Hippocampal formation (tissue), 2 donors: ENCODE measurements at regions not wholly inside any gene's neighbourhood (a gene's known extent, or its start where the extent isn't known, plus 50 kb on each side); places are given as distances from the start of the nearest gene placed in this dataset.
"Not testable (repeated sequence)": the region's sequence is repeated elsewhere in the genome, so short reads cannot be mapped to it uniquely, and the experiment has no call there.

Experiments
- DNase-seq, 2 donors: peaks; one replicate each; lab custom pipeline; 2025; lab: John Stamatoyannopoulos, UW

DNA sequence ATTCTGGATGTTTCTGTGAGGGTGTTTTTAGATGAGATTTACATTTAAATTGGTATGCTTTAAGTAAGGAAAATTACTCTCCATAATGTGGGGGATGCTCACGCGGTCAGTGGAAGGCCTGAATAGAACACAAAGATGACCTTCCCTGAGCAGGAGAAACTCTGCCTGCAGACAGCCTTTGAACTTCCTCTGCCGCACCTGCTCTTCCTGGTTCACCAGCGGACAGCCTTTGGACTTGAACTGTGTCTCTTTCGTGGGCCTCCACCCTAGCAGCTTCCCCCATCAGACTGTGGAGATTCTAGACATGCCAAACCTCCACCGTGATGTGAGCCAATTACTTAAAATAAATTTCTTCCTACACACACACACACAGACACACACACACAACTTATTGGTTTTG, 210.7 kb downstream of the EFCAB11 start:
- no peak for DNase-seq

- no peak for DNase-seq
These were observed 214.3 kb downstream of the EFCAB11 start for GRCh38 chr14:89740241-89740640.

GRCh38 chr14:89736881-89737280, 217.6 kb downstream of the EFCAB11 start:
- DNase-seq = no peak

- DNase-seq = no peak
These were observed 223.1 kb downstream of the EFCAB11 start for GRCh38 chr14:89731396-89731933.

GRCh38 chr14:89730687-89731086, 223.8 kb downstream of the EFCAB11 start:
- peak in 1 of 2 donors; percentile 19 for DNase-seq

GRCh38 chr14:89728964-89729363, 225.6 kb downstream of the EFCAB11 start:
- DNase-seq = no peak

DNA sequence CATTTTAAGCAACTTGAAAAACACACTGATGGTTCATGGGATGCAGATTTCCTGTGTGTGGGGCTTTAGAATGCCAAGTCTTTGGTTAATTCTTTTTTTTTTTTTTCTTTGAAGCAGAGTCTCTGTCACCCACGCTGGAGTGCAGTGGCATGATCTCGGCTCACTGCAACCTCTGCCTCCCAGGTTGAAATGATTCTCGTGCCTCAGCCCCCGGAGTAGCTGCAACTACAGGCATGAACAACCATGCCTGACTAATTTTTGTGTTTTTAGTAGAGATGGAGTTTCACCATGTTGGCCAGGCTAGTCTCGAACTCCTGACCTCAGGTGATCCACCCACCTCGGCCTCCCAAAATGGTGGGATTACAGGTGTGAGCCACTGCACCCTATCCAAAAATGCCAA, 228.3 kb downstream of the EFCAB11 start:
- not testable (repeated sequence) for DNase-seq

GRCh38 chr14:89724628-89724960, 229.9 kb downstream of the EFCAB11 start:
- no peak for DNase-seq

DNA sequence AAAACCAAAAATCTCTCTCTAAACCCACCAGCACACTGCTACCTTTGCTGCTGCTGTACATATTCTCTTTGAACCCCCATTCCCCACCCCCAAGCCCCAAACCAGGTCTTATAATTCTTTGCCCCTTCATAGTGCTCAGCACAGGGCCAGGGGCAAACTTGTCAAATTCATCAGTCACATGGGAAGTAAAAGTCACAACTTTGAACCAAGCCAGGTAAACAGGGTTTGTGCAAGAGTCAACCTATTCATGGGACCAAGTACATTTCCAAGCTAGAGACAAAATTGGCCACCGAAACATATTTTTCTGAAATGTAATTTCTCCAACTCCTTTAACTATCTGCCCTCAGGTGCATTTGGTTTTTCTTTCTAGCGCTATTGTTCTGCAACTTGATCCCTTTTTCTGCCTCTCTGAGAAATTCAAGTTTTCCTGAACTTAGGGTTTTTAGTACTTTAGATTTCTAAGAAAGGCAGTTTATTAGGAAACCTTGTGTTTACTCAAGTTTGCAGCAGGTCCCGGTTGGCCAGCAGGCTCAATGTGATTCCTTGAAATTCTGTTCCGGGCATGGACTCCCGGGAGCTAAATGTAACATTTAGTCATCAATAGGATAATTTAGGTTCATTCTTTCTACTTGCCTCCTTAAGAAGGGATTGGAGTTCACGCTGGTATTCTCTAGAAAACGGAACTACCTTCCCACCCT, 230.5 kb downstream of the EFCAB11 start:
- no peak for DNase-seq

DNA sequence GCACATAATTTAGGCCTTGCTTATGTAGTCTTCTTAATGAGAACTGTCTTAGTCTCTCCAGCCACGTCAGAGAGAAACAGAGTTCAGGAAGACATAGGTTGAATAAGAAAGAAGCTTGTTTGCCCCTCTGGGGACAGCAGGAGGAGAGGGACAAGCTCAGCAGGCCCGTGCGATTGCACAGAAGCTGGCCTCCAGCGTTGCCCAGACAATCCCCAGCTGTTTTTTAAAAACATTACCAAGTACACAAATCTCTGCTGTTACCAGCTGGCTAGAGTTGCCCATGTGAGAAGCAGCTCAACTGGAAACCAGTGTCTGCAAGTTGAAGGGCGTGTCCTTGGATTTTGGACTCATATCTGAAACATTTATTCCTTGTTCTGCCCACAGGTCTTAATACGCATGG, 232.6 kb downstream of the EFCAB11 start:
- DNase-seq = no peak

GRCh38 chr14:89720741-89721729, 233.5 kb downstream of the EFCAB11 start:
- peak; percentile 9 to 40 for DNase-seq

GRCh38 chr14:89720076-89720687, 234.3 kb downstream of the EFCAB11 start:
- no peak for DNase-seq

DNA sequence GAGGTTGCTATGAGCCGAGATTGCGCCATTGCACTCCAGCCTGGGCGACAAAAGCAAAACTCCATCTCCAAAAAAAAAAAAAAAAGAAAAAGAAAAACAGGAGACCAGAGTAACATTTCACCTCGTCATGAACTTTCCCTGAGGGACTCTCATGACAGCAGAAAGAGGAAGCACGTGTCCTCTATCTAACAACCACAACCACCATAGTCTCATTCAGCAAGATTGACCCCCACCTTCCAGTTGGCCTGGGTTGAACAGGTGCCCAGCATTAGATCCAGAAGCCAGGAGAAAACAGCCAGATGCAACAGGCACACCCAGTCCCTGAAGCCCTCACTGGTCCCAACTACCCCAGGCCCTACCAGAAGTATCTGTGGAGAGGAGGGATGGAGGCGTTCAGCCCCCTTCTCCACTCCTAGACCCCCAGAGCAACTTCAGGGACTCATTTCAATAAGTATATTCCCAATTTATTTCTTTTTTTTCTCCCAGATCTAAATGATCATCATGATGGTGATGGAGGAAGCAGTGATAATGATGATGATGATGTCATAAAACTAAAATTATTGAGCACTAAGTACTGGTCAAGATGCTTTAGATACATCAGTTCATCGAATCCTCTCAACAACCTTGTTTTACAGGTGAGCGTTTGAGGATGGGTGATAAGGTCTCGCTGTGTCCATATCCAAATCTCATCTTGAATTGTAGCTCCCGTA, 235.0 kb downstream of the EFCAB11 start:
- no peak for DNase-seq

- no peak for DNase-seq
These were observed 245.4 kb downstream of the EFCAB11 start for GRCh38 chr14:89708982-89709625.

- no peak for DNase-seq
These were observed 247.4 kb downstream of the EFCAB11 start for GRCh38 chr14:89707086-89707485.

DNA sequence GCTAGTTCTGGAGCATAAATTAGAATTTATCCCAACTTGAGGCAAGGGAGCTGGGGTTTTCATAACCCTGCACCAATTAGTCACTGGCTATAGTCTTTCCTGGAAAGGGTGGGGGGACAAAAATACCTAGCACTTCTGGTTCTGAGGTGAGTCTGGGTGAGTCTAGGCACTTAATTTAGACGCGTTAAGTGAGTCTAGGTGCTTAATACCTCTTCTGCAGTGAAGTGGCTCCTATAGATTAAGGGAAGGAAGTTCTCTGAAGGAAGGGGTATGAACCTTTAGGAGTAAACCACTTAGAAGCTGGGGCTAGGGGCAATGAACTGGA, 251.7 kb downstream of the EFCAB11 start:
- no peak for DNase-seq

- DNase-seq = no peak
These were observed 252.3 kb downstream of the EFCAB11 start for GRCh38 chr14:89702073-89702875.

GRCh38 chr14:89701211-89702043, 253.1 kb downstream of the EFCAB11 start:
- DNase-seq = peak; percentile 55 to 70

GRCh38 chr14:89700801-89701200, 253.7 kb downstream of the EFCAB11 start:
- no peak for DNase-seq

DNA sequence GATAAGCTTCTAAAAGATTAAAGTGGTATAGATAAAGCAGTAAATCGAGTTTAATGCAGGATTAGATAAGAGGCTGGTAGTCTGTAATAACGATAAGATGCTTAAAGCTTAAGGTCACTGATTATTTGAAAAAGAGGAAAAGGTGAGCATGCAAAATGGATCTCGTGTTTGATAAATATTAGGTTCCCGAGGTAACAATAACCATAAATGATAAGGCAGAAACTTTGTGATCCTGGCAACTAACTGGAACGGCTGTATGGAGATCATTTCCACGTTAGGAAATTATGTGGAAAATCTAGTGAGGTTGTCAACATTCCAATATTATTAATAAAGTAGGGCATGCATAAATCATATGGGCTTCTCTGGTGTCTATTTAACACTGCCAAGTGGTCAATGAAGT, 255.5 kb downstream of the EFCAB11 start:
- no peak for DNase-seq
